NB4 (cell line): ENCODE measurements at regions not wholly inside any gene's neighbourhood (a gene's known extent, or its start where the extent isn't known, plus 50 kb on each side); places are given as distances from the start of the nearest gene placed in this dataset.

Source experiments
- DNase-seq: peaks from one replicate; pipeline ENCODE4 v3.0.0; 2010; ENCODE audit warnings: low read depth
- H3K4me3 ChIP-seq: one replicate; pipeline ENCODE4 v1.5.1; 2011; ENCODE audit warnings: mild to moderate bottlenecking, low read depth, low read length, moderate library complexity
- MYC ChIP-seq: IDR thresholded peaks from 2 replicates; pipeline ENCODE4 v1.6.1; 2011; ENCODE audit warnings: low read depth, low read length
- POLR2A ChIP-seq: IDR thresholded peaks from 2 replicates; pipeline ENCODE4 v1.6.1; 2011; ENCODE audit warnings: mild to moderate bottlenecking; ENCODE audit not compliant: insufficient read length; ENCODE audit errors: extremely low read depth
- TF ChIP-seq, protein P1 (sequence below): IDR thresholded peaks from one replicate; pipeline ENCODE4 v1.5.1; 2012; ENCODE audit warnings: low read depth, low read length
- TF ChIP-seq, protein P2 (sequence below): IDR thresholded peaks from 2 replicates; pipeline ENCODE4 v1.6.1; 2011; ENCODE audit warnings: low read depth, low read length

DNA sequence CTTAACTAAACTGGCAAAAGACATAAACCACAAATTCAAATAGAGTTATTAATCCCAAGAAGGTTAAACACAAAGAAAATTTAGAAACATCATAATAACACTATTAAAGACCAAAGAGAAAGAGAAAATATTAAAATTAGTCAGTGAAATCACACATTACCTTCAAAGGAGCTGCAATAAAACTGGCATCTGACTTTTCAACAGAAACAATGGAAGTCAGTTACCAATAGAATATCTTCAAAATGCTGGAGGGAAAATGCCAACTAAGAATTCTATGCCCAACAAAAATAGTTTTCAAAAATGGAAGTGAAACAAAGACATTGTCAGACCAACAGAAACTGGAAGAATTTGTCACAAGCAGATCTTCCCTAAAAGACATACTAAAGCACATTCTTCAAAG is 68.7 kb upstream of the RNF7 start:
- no peak for TF ChIP-seq MYC
- TF ChIP-seq POLR2A, result no peak
- TF ChIP-seq, protein P1, sequence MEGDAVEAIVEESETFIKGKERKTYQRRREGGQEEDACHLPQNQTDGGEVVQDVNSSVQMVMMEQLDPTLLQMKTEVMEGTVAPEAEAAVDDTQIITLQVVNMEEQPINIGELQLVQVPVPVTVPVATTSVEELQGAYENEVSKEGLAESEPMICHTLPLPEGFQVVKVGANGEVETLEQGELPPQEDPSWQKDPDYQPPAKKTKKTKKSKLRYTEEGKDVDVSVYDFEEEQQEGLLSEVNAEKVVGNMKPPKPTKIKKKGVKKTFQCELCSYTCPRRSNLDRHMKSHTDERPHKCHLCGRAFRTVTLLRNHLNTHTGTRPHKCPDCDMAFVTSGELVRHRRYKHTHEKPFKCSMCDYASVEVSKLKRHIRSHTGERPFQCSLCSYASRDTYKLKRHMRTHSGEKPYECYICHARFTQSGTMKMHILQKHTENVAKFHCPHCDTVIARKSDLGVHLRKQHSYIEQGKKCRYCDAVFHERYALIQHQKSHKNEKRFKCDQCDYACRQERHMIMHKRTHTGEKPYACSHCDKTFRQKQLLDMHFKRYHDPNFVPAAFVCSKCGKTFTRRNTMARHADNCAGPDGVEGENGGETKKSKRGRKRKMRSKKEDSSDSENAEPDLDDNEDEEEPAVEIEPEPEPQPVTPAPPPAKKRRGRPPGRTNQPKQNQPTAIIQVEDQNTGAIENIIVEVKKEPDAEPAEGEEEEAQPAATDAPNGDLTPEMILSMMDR, result no peak
- TF ChIP-seq, protein P2, sequence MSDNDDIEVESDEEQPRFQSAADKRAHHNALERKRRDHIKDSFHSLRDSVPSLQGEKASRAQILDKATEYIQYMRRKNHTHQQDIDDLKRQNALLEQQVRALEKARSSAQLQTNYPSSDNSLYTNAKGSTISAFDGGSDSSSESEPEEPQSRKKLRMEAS, result no peak
- no peak for DNase-seq
- H3K4me3 ChIP-seq, result no peak overlapping the region

DNA sequence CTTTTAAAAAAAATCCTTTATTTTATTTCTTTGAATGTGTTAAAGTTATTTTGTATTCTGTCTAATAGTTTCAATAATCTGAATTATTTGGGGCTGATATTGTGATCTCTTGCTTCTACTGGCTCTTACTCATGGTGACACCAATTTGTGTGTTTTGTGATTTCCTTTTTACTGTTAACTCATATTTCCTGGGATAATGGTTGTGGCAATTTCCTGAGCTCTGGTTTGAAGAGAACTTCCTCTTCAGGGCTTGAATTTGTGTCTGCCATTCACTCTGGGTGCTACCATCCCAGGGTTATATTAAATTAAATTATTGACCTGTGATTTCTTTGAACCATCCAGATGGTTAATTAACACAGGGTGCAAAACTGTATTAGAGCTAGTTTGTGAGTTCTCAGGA is 60.4 kb upstream of the RNF7 start:
- peak; percentile 46 for DNase-seq
- H3K4me3 ChIP-seq, result no peak overlapping the region
- TF ChIP-seq, protein P1, result no peak
- TF ChIP-seq POLR2A (no peak), MYC (no peak)

DNA sequence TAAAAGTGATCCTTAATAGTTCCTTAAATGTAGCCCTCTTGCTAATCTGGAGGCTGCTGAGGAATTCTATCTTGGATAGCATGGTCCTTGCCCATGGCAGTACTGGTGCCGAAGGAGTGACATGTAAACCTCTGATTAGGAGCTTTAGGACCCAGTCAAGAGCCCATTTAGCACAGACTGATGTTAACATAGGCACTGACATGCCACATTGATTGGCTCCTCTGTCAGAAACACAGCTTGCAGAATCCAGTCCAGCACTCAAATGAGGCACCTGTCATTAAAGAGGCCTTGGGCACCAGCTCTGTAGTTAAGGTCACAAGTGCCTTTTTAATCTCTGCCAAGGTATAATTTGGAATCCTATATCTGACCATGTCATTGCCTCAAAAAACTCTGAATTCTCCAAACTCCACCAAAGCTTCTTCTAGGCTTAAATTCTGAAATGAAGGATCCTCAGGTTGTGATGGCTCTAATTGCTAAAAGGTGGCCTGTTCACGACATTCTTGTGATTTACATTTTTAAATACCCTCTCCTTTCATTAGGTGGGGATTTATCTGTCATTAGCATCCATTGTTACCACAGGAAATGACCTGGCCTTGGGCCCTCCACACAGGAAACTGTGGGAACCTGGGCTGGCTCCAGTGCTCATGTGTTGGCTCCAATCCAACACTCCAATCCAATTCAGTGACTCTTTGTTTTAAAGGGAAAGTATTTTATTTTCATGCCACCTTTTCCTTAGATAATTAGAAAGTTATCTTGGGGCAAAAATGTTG is 57.3 kb upstream of the RNF7 start:
- H3K4me3 ChIP-seq, result no peak overlapping the region
- peak; percentile 54 for DNase-seq
- TF ChIP-seq MYC (no peak; the same call in 1 of the 2 replicates), POLR2A (no peak)
- TF ChIP-seq, protein P1, result no peak

DNA sequence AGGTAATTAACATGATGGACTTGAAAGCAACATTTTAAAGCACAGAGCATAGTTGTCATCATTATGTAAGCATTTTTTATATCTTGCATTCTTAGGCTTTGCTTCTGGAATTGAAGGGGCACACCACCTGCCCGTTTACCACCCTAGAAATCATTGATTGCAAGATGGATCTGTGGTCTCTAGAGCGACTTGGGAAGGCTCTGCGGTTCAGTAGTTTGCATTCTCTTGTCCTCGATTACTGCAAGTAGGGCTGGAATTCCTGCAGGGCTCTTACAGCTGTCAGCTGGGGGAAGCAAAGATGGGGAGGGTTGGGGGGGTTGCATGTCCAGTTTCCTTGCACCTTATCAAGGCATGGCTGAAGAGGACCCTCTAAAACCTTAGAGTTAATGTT is 56.7 kb upstream of the RNF7 start:
- TF ChIP-seq, protein P1, result no peak
- H3K4me3 ChIP-seq, result no peak overlapping the region
- DNase-seq, result no peak

DNA sequence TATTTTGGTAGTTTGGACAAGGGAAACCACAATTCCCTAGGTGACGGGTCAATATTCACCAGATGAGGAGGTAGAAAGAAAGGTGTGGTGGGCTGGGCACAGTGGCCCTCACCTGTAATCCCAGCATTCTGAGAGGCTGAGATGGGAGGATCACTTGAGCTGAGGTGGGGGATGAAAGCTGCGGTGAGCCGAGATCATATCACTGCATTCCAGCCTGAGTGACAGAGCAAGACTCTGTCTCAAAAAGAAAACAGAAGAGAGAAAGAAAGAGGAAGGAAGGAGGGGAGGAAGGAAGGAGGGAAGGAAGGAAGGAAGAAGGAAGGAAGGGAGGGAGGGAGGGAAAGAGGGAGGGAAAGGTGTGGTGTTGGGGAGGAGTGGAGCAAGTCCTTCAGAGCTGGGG is 56.1 kb upstream of the RNF7 start:
- no peak overlapping the region for H3K4me3 ChIP-seq
- TF ChIP-seq POLR2A, result no peak
- TF ChIP-seq, protein P1, result no peak
- no peak for TF ChIP-seq MYC
- TF ChIP-seq, protein P2, result no peak
- DNase-seq, result no peak

DNA sequence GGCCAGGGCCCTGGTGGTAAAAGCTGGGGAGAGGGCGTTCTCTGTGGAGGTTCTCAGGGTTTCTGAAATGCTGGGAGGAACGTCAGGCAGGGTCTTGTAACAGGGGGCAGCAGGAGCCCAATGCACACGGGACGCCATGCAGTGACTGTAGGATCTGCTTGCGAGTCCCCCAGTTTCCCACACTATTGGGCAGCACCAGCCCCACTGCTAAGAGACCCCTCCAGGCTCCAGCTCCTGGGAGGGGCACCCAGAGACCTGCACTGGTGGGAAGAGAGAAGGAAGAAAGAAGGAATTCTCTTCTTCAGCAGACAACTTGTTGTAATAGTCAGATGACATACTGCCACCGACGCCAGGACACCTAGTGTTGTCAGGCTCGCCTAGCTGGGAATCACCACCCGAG is 55.2 kb upstream of the RNF7 start:
- H3K4me3 ChIP-seq, result no peak overlapping the region
- DNase-seq, result no peak
- no peak for TF ChIP-seq MYC
- TF ChIP-seq, protein P1, result no peak
- TF ChIP-seq, protein P2, result no peak
- TF ChIP-seq POLR2A, result no peak
